ENCODE measurements at regions not wholly inside any gene's neighbourhood (a gene's known extent, or its start where the extent isn't known, plus 50 kb on each side); places are given as distances from the start of the nearest gene placed in this dataset.

GRCh38 chr13:34701919-34702318 is 240.2 kb upstream of the NBEA start:
- TF ChIP-seq, protein P1, sequence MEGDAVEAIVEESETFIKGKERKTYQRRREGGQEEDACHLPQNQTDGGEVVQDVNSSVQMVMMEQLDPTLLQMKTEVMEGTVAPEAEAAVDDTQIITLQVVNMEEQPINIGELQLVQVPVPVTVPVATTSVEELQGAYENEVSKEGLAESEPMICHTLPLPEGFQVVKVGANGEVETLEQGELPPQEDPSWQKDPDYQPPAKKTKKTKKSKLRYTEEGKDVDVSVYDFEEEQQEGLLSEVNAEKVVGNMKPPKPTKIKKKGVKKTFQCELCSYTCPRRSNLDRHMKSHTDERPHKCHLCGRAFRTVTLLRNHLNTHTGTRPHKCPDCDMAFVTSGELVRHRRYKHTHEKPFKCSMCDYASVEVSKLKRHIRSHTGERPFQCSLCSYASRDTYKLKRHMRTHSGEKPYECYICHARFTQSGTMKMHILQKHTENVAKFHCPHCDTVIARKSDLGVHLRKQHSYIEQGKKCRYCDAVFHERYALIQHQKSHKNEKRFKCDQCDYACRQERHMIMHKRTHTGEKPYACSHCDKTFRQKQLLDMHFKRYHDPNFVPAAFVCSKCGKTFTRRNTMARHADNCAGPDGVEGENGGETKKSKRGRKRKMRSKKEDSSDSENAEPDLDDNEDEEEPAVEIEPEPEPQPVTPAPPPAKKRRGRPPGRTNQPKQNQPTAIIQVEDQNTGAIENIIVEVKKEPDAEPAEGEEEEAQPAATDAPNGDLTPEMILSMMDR (IDR thresholded peaks at IDR 0.05): no peak
- TF ChIP-seq POLR2A (IDR thresholded peaks at IDR 0.05): no peak
- WGBS, 2 donors: 94 to 96% methylated on average over 4 of the region's 4 CpGs
- H3K4me3 ChIP-seq: no peak overlapping the region
- no peak for DNase-seq
- intact Hi-C loops (cut with DNase I; ENCODE audit: low total_unique reads): no loop called here
- H3K27me3 ChIP-seq: no peaks in the 10 kb centered on the region
- no peaks in the 10 kb centered on the region for H3K4me1 ChIP-seq
- H3K9me3 ChIP-seq: no peaks in the 10 kb centered on the region
- no peaks in the 10 kb centered on the region for H3K36me3 ChIP-seq (ENCODE audit: low read depth, missing control alignments)
- no peak overlapping the region for H3K27ac ChIP-seq

- no peak for DNase-seq
- Histone ChIP-seq H3K27ac (no peak overlapping the region), H3K4me3 (no peak overlapping the region), H3K27me3 (no peaks in the 10 kb centered on the region), H3K36me3 (ENCODE audit: low read depth, missing control alignments) (no peaks in the 10 kb centered on the region), H3K4me1 (no peaks in the 10 kb centered on the region), H3K9me3 (no peaks in the 10 kb centered on the region)
- TF ChIP-seq POLR2A (IDR thresholded peaks at IDR 0.05): no peak
- TF ChIP-seq, protein P1 (IDR thresholded peaks at IDR 0.05): no peak
- intact Hi-C loops (cut with DNase I; ENCODE audit: low total_unique reads): no loop called here
- 63 to 66% methylated on average over 1 of the region's 1 CpG for WGBS, 2 donors
Measured at GRCh38 chr13:34708566-34709313, 233.3 kb upstream of the NBEA start.

DNA sequence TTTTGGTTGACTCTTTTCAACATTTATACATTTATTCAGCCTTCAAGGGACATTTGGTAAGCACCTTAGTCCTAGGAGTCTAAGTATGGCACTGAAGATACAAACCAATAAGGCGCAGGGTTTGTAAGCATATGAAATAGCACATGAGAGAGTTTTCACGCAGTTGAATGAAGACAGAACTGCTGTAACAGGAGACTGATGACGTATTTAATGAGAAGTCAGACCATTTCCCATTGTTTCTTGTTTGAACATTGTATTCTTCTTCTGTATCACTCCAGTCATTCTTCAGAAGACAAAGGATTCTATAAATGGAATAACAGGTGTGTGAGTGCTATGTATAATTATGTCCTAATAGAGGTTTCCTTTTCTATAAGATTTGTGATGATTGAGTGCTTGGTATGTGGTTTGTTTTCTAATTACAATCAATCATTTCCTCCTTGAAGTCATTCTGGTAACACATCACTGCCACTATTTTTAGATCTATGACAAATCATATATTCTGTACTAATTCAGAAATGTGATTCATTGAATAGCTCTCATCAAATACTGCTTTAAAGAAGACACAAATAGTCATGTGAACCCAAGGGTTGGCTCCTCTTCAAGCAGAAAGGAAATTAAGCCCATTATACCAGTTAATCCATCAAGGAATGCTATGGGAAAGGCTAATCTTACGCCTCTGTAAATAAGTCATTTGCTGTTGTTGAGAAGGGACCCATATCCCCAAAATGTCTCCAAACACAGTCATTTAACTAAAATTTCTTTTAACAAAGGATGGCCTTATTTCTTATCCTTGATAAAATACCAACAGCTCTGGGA is 222.8 kb upstream of the NBEA start:
- TF ChIP-seq POLR2A (IDR thresholded peaks at IDR 0.05): no peak
- TF ChIP-seq, protein P1 (IDR thresholded peaks at IDR 0.05): no peak
- no peaks in the 10 kb centered on the region for H3K9me3 ChIP-seq
- H3K4me3 ChIP-seq: no peak overlapping the region
- H3K27ac ChIP-seq: no peak overlapping the region
- 89 to 94% methylated on average over 4 of the region's 4 CpGs for whole genome bisulfite sequencing, 2 donors
- H3K36me3 ChIP-seq (ENCODE audit: low read depth, missing control alignments): no peaks in the 10 kb centered on the region
- H3K4me1 ChIP-seq: no peaks in the 10 kb centered on the region
- DNase-seq: no peak
- H3K27me3 ChIP-seq: no peaks in the 10 kb centered on the region
- intact Hi-C loops (cut with DNase I; ENCODE audit: low total_unique reads): no loop called here

GRCh38 chr13:34720618-34721017 is 221.5 kb upstream of the NBEA start:
- Histone ChIP-seq H3K36me3 (ENCODE audit: low read depth, missing control alignments) (no peaks in the 10 kb centered on the region), H3K27me3 (no peaks in the 10 kb centered on the region), H3K4me1 (no peaks in the 10 kb centered on the region), H3K27ac (no peak overlapping the region), H3K4me3 (no peak overlapping the region), H3K9me3 (no peaks in the 10 kb centered on the region)
- 83 to 87% methylated on average over 2 of the region's 2 CpGs for WGBS, 2 donors
- DNase-seq: no peak
- TF ChIP-seq, protein P1 (IDR thresholded peaks at IDR 0.05): no peak
- no peak for TF ChIP-seq POLR2A (IDR thresholded peaks at IDR 0.05)
- intact Hi-C loops (cut with DNase I; ENCODE audit: low total_unique reads): no loop called here

All from testis (tissue), 2 donors.